ENCODE measurements at regions not wholly inside any gene's neighbourhood (a gene's known extent, or its start where the extent isn't known, plus 50 kb on each side); places are given as distances from the start of the nearest gene placed in this dataset.
"Not testable (repeated sequence)": the region's sequence is repeated elsewhere in the genome, so short reads cannot be mapped to it uniquely, and the experiment has no call there.

GRCh38 chr2:57703407-57703806 is 343.2 kb upstream of the VRK2 start:
- Histone ChIP-seq H4K20me1 (ENCODE audit: insufficient read depth) (no peaks in the 10 kb centered on the region), H3F3A (replicated peaks; ENCODE audit: insufficient read depth) (no peaks in the 10 kb centered on the region), H2AFZ (ENCODE audit: low read depth) (no peak overlapping the region), H3K36me3 (replicated peaks in 1 of 2; ENCODE audit: control insufficient read depth in 1 of 2, insufficient read depth in 2 of 2, low read length in 1 of 2) (no peaks in the 10 kb centered on the region), H3K9ac (no peak overlapping the region), H3K9me3 (no peaks in the 10 kb centered on the region), H3K79me2 (ENCODE audit: insufficient read depth) (no peaks in the 10 kb centered on the region), H3K9me2 (no peaks in the 10 kb centered on the region), H3K27ac (ENCODE audit: low read depth in 2 of 2, low read length in 1 of 2) (no peak overlapping the region), H3K4me3 (ENCODE audit: low read depth in 2 of 2, low read length in 1 of 2) (no peak overlapping the region), H3K4me1 (ENCODE audit: control insufficient read depth in 1 of 2, insufficient read depth in 2 of 2, low read depth in 1 of 2, low read length in 1 of 2) (no peaks in the 10 kb centered on the region), H3K4me2 (no peak overlapping the region), H3K27me3 (ENCODE audit: insufficient read depth) (no peaks in the 10 kb centered on the region)
- CTCF ChIA-PET, result interaction anchor here (1.0 kb wide), 1 partner anchor 17 kb away, joined by 3 read pairs; no protein-coding TSS in a partner anchor
- TF ChIP-seq FOXM1 (IDR thresholded peaks at IDR 0.05; ENCODE audit: low read depth), result no peak
- POLR2A ChIA-PET, result no interaction called here
- WGBS (ENCODE audit: low lambda C conversion rate), result 60% methylated on average over 3 of the region's 3 CpGs
- DNase-seq, result no peak

- H2AFZ ChIP-seq (ENCODE audit: low read depth); H3F3A ChIP-seq (replicated peaks; ENCODE audit: insufficient read depth); H3K27ac ChIP-seq (ENCODE audit: low read depth in 2 of 2, low read length in 1 of 2); DNase-seq; POLR2A ChIA-PET; H3K79me2 ChIP-seq (ENCODE audit: insufficient read depth); H3K27me3 ChIP-seq (ENCODE audit: insufficient read depth); H3K9me3 ChIP-seq; H3K9ac ChIP-seq; H3K4me3 ChIP-seq (ENCODE audit: low read depth in 2 of 2, low read length in 1 of 2); H3K4me1 ChIP-seq (ENCODE audit: control insufficient read depth in 1 of 2, insufficient read depth in 2 of 2, low read depth in 1 of 2, low read length in 1 of 2); H4K20me1 ChIP-seq (ENCODE audit: insufficient read depth); H3K4me2 ChIP-seq; H3K36me3 ChIP-seq (replicated peaks in 1 of 2; ENCODE audit: control insufficient read depth in 1 of 2, insufficient read depth in 2 of 2, low read length in 1 of 2); H3K9me2 ChIP-seq: not testable (repeated sequence)
- CTCF ChIA-PET, result interaction anchor here (1.3 kb wide), 1 partner anchor 13 kb away, joined by 3 read pairs; no protein-coding TSS in a partner anchor
- WGBS (ENCODE audit: low lambda C conversion rate), result 55% methylated on average over 8 of the region's 8 CpGs
These were observed 338.8 kb upstream of the VRK2 start for GRCh38 chr2:57707794-57708193.

GRCh38 chr2:57711991-57712390 is 334.6 kb upstream of the VRK2 start:
- Histone ChIP-seq H3K27me3 (ENCODE audit: insufficient read depth) (no peaks in the 10 kb centered on the region), H2AFZ (ENCODE audit: low read depth) (no peak overlapping the region), H3K79me2 (ENCODE audit: insufficient read depth) (no peaks in the 10 kb centered on the region), H3K27ac (ENCODE audit: low read depth in 2 of 2, low read length in 1 of 2) (no peak overlapping the region), H3K36me3 (replicated peaks in 1 of 2; ENCODE audit: control insufficient read depth in 1 of 2, insufficient read depth in 2 of 2, low read length in 1 of 2) (no peaks in the 10 kb centered on the region), H3K4me1 (ENCODE audit: control insufficient read depth in 1 of 2, insufficient read depth in 2 of 2, low read depth in 1 of 2, low read length in 1 of 2) (no peaks in the 10 kb centered on the region), H3K9me2 (no peaks in the 10 kb centered on the region), H4K20me1 (ENCODE audit: insufficient read depth) (no peaks in the 10 kb centered on the region), H3F3A (replicated peaks; ENCODE audit: insufficient read depth) (no peaks in the 10 kb centered on the region), H3K9ac (no peak overlapping the region), H3K9me3 (no peaks in the 10 kb centered on the region), H3K4me2 (no peak overlapping the region), H3K4me3 (ENCODE audit: low read depth in 2 of 2, low read length in 1 of 2) (no peak overlapping the region)
- no peak for DNase-seq
- POLR2A ChIA-PET, result no interaction called here
- 27% methylated on average over 1 of the region's 1 CpG for WGBS (ENCODE audit: low lambda C conversion rate)
- CTCF ChIA-PET, result interaction anchor here (1.2 to 2.6 kb wide), 2 partner anchors 9 to 53 kb away, joined by 3 to 16 read pairs; no protein-coding TSS in a partner anchor
- TF ChIP-seq FOXM1 (IDR thresholded peaks at IDR 0.05; ENCODE audit: low read depth) (no peak), NRF1 (IDR thresholded peaks at IDR 0.05; ENCODE audit: low read depth, low read length) (no peak), REST (IDR thresholded peaks at IDR 0.05; ENCODE audit: low read depth, low read length) (no peak), EP300 (IDR thresholded peaks at IDR 0.05; ENCODE audit: borderline replicate concordance in 1 of 2, low read depth in 1 of 2, low read length in 1 of 2) (no peak), YY1 (IDR thresholded peaks at IDR 0.05; ENCODE audit: low read depth) (no peak), USF1 (IDR thresholded peaks at IDR 0.05; ENCODE audit: borderline replicate concordance, low read depth) (no peak), EZH2phosphoT487 (IDR thresholded peaks at IDR 0.05; ENCODE audit: borderline replicate concordance, low read depth) (no peak), CTCF (IDR thresholded peaks at IDR 0.05) (no peak), MXI1 (IDR thresholded peaks at IDR 0.05; ENCODE audit: low read depth, low read length) (no peak), MAX (IDR thresholded peaks at IDR 0.05; ENCODE audit: low read depth) (no peak), CHD2 (IDR thresholded peaks at IDR 0.05; ENCODE audit: low read length, partially characterized antibody) (no peak), PBX3 (IDR thresholded peaks at IDR 0.05) (no peak), ELF1 (IDR thresholded peaks at IDR 0.05) (no peak), POLR2AphosphoS5 (IDR thresholded peaks at IDR 0.05; ENCODE audit: low read depth, low read length) (no peak), TEAD4 (IDR thresholded peaks at IDR 0.05; ENCODE audit: borderline replicate concordance, insufficient read depth) (no peak)
